Gastrocnemius medialis (tissue), 4 donors: ENCODE measurements at regions not wholly inside any gene's neighbourhood (a gene's known extent, or its start where the extent isn't known, plus 50 kb on each side); places are given as distances from the start of the nearest gene placed in this dataset.

ENCODE experiments used
- CTCF ChIP-seq, 5 experiments: fragments of 450-650 bp in 3 of 5; fragments of 200-600 bp in 2 of 5; sonication (generic) in 2 of 5; IDR thresholded peaks in 4 of 5; conservative IDR thresholded peaks in 1 of 5; 1 replicate in 4 of 5; 2 replicates in 1 of 5; pipeline ENCODE4 v1.5.1; 2016 to 2019; ENCODE audit warnings: antibody characterized with exemption in 5 of 5, mild to moderate bottlenecking in 3 of 5, moderate library complexity in 3 of 5
- POLR2A ChIP-seq, 2 donors: fragments of 450-650 bp; IDR thresholded peaks; one replicate each; pipeline ENCODE4 v1.6.1; 2017; ENCODE audit warnings: antibody characterized with exemption in 2 of 2, mild to moderate bottlenecking in 2 of 2, moderate library complexity in 2 of 2

- TF ChIP-seq CTCF (IDR thresholded peaks at IDR 0.05 in 4 of 5, conservative IDR thresholded peaks at IDR 0.05 in 1 of 5) (no peak), POLR2A (IDR thresholded peaks at IDR 0.05) (no peak)
These were observed 454.5 kb downstream of the BCL11A start for GRCh38 chr2:60098996-60099395.
